NB4 (cell line): ENCODE measurements at regions not wholly inside any gene's neighbourhood (a gene's known extent, or its start where the extent isn't known, plus 50 kb on each side); places are given as distances from the start of the nearest gene placed in this dataset.
"Not testable (repeated sequence)": the region's sequence is repeated elsewhere in the genome, so short reads cannot be mapped to it uniquely, and the experiment has no call there.

ENCODE experiments used
- DNase-seq: peaks from one replicate; pipeline ENCODE4 v3.0.0; 2010; ENCODE audit warnings: low read depth
- H3K4me3 ChIP-seq: one replicate; pipeline ENCODE4 v1.5.1; 2011; ENCODE audit warnings: mild to moderate bottlenecking, low read depth, low read length, moderate library complexity
- MAX ChIP-seq: IDR thresholded peaks from 2 replicates; pipeline ENCODE4 v1.6.1; 2011; ENCODE audit warnings: low read depth, low read length
- MYC ChIP-seq: IDR thresholded peaks from 2 replicates; pipeline ENCODE4 v1.6.1; 2011; ENCODE audit warnings: low read depth, low read length
- POLR2A ChIP-seq: IDR thresholded peaks from 2 replicates; pipeline ENCODE4 v1.6.1; 2011; ENCODE audit warnings: mild to moderate bottlenecking; ENCODE audit not compliant: insufficient read length; ENCODE audit errors: extremely low read depth
- TF ChIP-seq, protein P1 (sequence below): IDR thresholded peaks from one replicate; pipeline ENCODE4 v1.5.1; 2012; ENCODE audit warnings: low read depth, low read length

GRCh38 chr5:89064054-89064453, 181.1 kb upstream of the MEF2C start:
- DNase-seq: no peak
- TF ChIP-seq MYC (no peak), MAX (no peak), POLR2A (no peak)
- TF ChIP-seq, protein P1, sequence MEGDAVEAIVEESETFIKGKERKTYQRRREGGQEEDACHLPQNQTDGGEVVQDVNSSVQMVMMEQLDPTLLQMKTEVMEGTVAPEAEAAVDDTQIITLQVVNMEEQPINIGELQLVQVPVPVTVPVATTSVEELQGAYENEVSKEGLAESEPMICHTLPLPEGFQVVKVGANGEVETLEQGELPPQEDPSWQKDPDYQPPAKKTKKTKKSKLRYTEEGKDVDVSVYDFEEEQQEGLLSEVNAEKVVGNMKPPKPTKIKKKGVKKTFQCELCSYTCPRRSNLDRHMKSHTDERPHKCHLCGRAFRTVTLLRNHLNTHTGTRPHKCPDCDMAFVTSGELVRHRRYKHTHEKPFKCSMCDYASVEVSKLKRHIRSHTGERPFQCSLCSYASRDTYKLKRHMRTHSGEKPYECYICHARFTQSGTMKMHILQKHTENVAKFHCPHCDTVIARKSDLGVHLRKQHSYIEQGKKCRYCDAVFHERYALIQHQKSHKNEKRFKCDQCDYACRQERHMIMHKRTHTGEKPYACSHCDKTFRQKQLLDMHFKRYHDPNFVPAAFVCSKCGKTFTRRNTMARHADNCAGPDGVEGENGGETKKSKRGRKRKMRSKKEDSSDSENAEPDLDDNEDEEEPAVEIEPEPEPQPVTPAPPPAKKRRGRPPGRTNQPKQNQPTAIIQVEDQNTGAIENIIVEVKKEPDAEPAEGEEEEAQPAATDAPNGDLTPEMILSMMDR: no peak
- H3K4me3 ChIP-seq: no peak overlapping the region

- no peak for TF ChIP-seq POLR2A
- TF ChIP-seq MYC: no peak
- no peak for TF ChIP-seq MAX
- TF ChIP-seq, protein P1: no peak
- no peak for DNase-seq
- H3K4me3 ChIP-seq: no peak overlapping the region
Observed at GRCh38 chr5:89060768-89061167, 177.8 kb upstream of the MEF2C start.

- TF ChIP-seq, protein P1: no peak
- TF ChIP-seq MAX (no peak), MYC (no peak), POLR2A (no peak)
- no peak overlapping the region for H3K4me3 ChIP-seq
- DNase-seq: no peak
Observed at GRCh38 chr5:89059274-89059673, 176.3 kb upstream of the MEF2C start.

GRCh38 chr5:89055695-89056085, 172.7 kb upstream of the MEF2C start:
- TF ChIP-seq, protein P1: no peak
- TF ChIP-seq POLR2A: no peak
- TF ChIP-seq MAX: no peak
- no peak for TF ChIP-seq MYC
- H3K4me3 ChIP-seq: no peak overlapping the region
- no peak for DNase-seq

DNA sequence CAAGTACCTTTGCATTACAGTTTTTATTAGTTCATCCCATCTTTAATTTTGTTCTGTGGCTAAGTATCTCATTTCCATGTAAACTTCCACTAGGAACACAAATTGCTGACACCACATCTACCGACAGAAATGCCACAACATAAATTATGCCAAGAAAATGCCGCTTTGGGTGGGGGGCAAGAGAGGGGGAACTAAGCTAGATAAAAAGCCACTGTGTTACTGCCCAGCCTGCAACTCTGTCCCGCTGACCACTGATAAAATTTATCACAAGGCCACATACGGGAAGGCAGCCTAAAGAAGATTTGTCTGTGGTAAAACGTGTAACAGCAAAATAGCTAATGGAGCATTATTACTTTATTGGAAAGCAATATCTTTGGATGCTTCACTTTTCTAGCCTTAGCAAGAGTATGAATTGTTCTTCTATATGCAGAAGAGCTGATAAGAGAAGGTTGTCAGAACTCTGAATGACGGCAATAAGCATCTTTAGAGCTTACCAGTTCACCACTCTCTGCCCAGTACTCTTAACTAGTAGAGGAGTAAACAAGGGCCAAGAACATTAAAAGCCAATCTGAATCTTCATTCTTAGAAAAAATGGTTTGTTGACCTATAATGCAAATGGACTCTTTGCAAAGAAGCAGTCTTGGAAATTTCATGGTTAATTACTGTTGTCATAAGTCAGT, 172.2 kb upstream of the MEF2C start:
- H3K4me3 ChIP-seq: no peak overlapping the region
- no peak for DNase-seq
- TF ChIP-seq, protein P1: no peak

GRCh38 chr5:89053547-89053946, 170.6 kb upstream of the MEF2C start:
- TF ChIP-seq, protein P1: no peak
- TF ChIP-seq MYC (no peak), POLR2A (no peak), MAX (no peak)
- no peak overlapping the region for H3K4me3 ChIP-seq
- no peak for DNase-seq

GRCh38 chr5:89050062-89050461, 167.1 kb upstream of the MEF2C start:
- not testable (repeated sequence) for DNase-seq, H3K4me3 ChIP-seq
